Vagina (tissue), 2 donors: ENCODE measurements at regions not wholly inside any gene's neighbourhood (a gene's known extent, or its start where the extent isn't known, plus 50 kb on each side); places are given as distances from the start of the nearest gene placed in this dataset.

Source experiments
- DNase-seq, 2 donors: peaks; one replicate each; pipeline ENCODE4 v3.0.0-alpha.2; 2017; ENCODE audit errors: extremely low spot score in 2 of 2
- H3K27ac ChIP-seq: fragments of 200-600 bp; sonication (generic); one replicate; pipeline ENCODE4 v1.5.1; 2019
- H3K27me3 ChIP-seq: fragments of 200-600 bp; sonication (generic); one replicate; pipeline ENCODE4 v1.5.1; 2019
- H3K36me3 ChIP-seq, 2 donors: fragments of 200-600 bp; sonication (generic); one replicate each; pipeline ENCODE4 v1.5.1; 2017 to 2019
- H3K4me1 ChIP-seq: fragments of 200-600 bp; sonication (generic); one replicate; pipeline ENCODE4 v1.5.1; 2019
- H3K4me3 ChIP-seq, 2 donors: fragments of 200-600 bp; sonication (generic); 1 replicate in 1 of 2; 2 replicates in 1 of 2; pipeline ENCODE4 v1.5.1; 2016 to 2019
- H3K9me3 ChIP-seq: fragments of 200-600 bp; sonication (generic); one replicate; pipeline ENCODE4 v1.5.1; 2019
- CTCF ChIP-seq, 3 experiments: fragments of 450-650 bp in 2 of 3; fragments of 200-600 bp in 1 of 3; sonication (generic) in 1 of 3; IDR thresholded peaks; one replicate each; pipeline ENCODE4 v1.5.1; 2017 to 2019; ENCODE audit warnings: antibody characterized with exemption in 3 of 3, mild to moderate bottlenecking in 2 of 3, moderate library complexity in 2 of 3
- POLR2A ChIP-seq, 2 donors: fragments of 450-650 bp; IDR thresholded peaks; one replicate each; pipeline ENCODE4 v1.6.1; 2017; ENCODE audit warnings: antibody characterized with exemption in 2 of 2, mild to moderate bottlenecking in 2 of 2, moderate library complexity in 2 of 2
- POLR2AphosphoS5 ChIP-seq, 2 donors: sonication (generic); formaldehyde crosslinking; IDR thresholded peaks; one replicate each; pipeline ENCODE4 v1.9.0; 2017; ENCODE audit warnings: antibody characterized with exemption in 2 of 2, mild to moderate bottlenecking in 2 of 2, low read depth in 1 of 2; ENCODE audit not compliant: insufficient read depth in 1 of 2
- intact Hi-C: fragments of 100-400 bp; cut with DNase I; formaldehyde crosslinking; loops from one replicate; pipeline ENCODE4 v1.15.1; 2023

- H3K9me3 ChIP-seq: no peaks in the 10 kb centered on the region
- H3K27me3 ChIP-seq: no peaks in the 10 kb centered on the region
- DNase-seq: no peak
- TF ChIP-seq POLR2A (IDR thresholded peaks at IDR 0.05) (no peak), CTCF (IDR thresholded peaks at IDR 0.05) (no peak), POLR2AphosphoS5 (IDR thresholded peaks at IDR 0.05; ENCODE audit: insufficient read depth in 1 of 2, low read depth in 1 of 2) (no peak)
- H3K4me3 ChIP-seq: no peak overlapping the region
- intact Hi-C loops: no loop called here
- no peaks in the 10 kb centered on the region for H3K4me1 ChIP-seq
- H3K36me3 ChIP-seq: no peaks in the 10 kb centered on the region
- no peak overlapping the region for H3K27ac ChIP-seq
Observed at GRCh38 chr1:5375481-5375880, 616.7 kb downstream of the NPHP4 start.

GRCh38 chr1:5374192-5374591, 618.0 kb downstream of the NPHP4 start:
- no peak for DNase-seq
- TF ChIP-seq POLR2A (IDR thresholded peaks at IDR 0.05) (no peak), CTCF (IDR thresholded peaks at IDR 0.05) (no peak), POLR2AphosphoS5 (IDR thresholded peaks at IDR 0.05; ENCODE audit: insufficient read depth in 1 of 2, low read depth in 1 of 2) (no peak)

GRCh38 chr1:5373281-5373680, 618.9 kb downstream of the NPHP4 start:
- H3K27ac ChIP-seq: no peak overlapping the region
- no peak for TF ChIP-seq POLR2A (IDR thresholded peaks at IDR 0.05)
- no peak for TF ChIP-seq POLR2AphosphoS5 (IDR thresholded peaks at IDR 0.05; ENCODE audit: insufficient read depth in 1 of 2, low read depth in 1 of 2)
- no peaks in the 10 kb centered on the region for H3K27me3 ChIP-seq
- no peaks in the 10 kb centered on the region for H3K9me3 ChIP-seq
- intact Hi-C loops: no loop called here
- no peaks in the 10 kb centered on the region for H3K4me1 ChIP-seq
- H3K4me3 ChIP-seq: no peak overlapping the region
- no peaks in the 10 kb centered on the region for H3K36me3 ChIP-seq
- DNase-seq: no peak

More at GRCh38 chr1:5374192-5374591, 618.0 kb downstream of the NPHP4 start:
- Histone ChIP-seq H3K4me1 (no peaks in the 10 kb centered on the region), H3K36me3 (no peaks in the 10 kb centered on the region), H3K27ac (no peak overlapping the region), H3K9me3 (no peaks in the 10 kb centered on the region), H3K27me3 (no peaks in the 10 kb centered on the region), H3K4me3 (no peak overlapping the region)
- intact Hi-C loops: no loop called here

- Histone ChIP-seq H3K9me3 (no peaks in the 10 kb centered on the region), H3K27ac (no peak overlapping the region), H3K36me3 (no peaks in the 10 kb centered on the region), H3K4me1 (no peaks in the 10 kb centered on the region), H3K27me3 (no peaks in the 10 kb centered on the region), H3K4me3 (no peak overlapping the region)
- no peak for DNase-seq
- TF ChIP-seq CTCF (IDR thresholded peaks at IDR 0.05) (no peak), POLR2A (IDR thresholded peaks at IDR 0.05) (no peak), POLR2AphosphoS5 (IDR thresholded peaks at IDR 0.05; ENCODE audit: insufficient read depth in 1 of 2, low read depth in 1 of 2) (no peak)
- intact Hi-C loops: no loop called here
Observed at GRCh38 chr1:5371270-5371669, 621.0 kb downstream of the NPHP4 start.

- intact Hi-C loops: no loop called here
- no peaks in the 10 kb centered on the region for H3K27me3 ChIP-seq
- no peaks in the 10 kb centered on the region for H3K9me3 ChIP-seq
- H3K4me1 ChIP-seq: no peaks in the 10 kb centered on the region
- DNase-seq: no peak
- no peak overlapping the region for H3K27ac ChIP-seq
- TF ChIP-seq POLR2A (IDR thresholded peaks at IDR 0.05) (no peak), POLR2AphosphoS5 (IDR thresholded peaks at IDR 0.05; ENCODE audit: insufficient read depth in 1 of 2, low read depth in 1 of 2) (no peak), CTCF (IDR thresholded peaks at IDR 0.05) (no peak)
- H3K36me3 ChIP-seq: no peaks in the 10 kb centered on the region
- H3K4me3 ChIP-seq: no peak overlapping the region
Observed at GRCh38 chr1:5370311-5370710, 621.9 kb downstream of the NPHP4 start.
